Stimulated activated effector memory CD8-positive, alpha-beta T cell treated with anti-CD3 and anti-CD28 coated beads, Interleukin-12 subunit alpha, Interleukin-12 subunit beta, amount 100 ng/mL, for 72 hours (primary cell): ENCODE measurements at regions not wholly inside any gene's neighbourhood (a gene's known extent, or its start where the extent isn't known, plus 50 kb on each side); places are given as distances from the start of the nearest gene placed in this dataset.
"Not testable (repeated sequence)": the region's sequence is repeated elsewhere in the genome, so short reads cannot be mapped to it uniquely, and the experiment has no call there.

ENCODE experiments used
- ATAC-seq: fragments of 150-1000 bp; cut with Tn5 transposase; 2 replicates; pipeline ENCODE4 v1.10.0; 2021
- DNase-seq, 2 donors: peaks; one replicate each; pipeline ENCODE4 v3.0.0; 2021 to 2022; ENCODE audit warnings: low spot score in 2 of 2
- H3K27ac Mint-ChIP-seq: one replicate; pipeline ENCODE4 v1.8.0; 2022; ENCODE audit warnings: mild to moderate bottlenecking, mixed read lengths
- H3K36me3 Mint-ChIP-seq: one replicate; pipeline ENCODE4 v1.8.0; 2022; ENCODE audit warnings: mild to moderate bottlenecking, mixed read lengths
- H3K4me1 Mint-ChIP-seq: one replicate; pipeline ENCODE4 v1.8.0; 2022; ENCODE audit warnings: mixed read lengths
- H3K4me3 Mint-ChIP-seq: one replicate; pipeline ENCODE4 v1.8.0; 2022; ENCODE audit warnings: mild to moderate bottlenecking, mixed read lengths
- H3K9me3 Mint-ChIP-seq: one replicate; pipeline ENCODE4 v1.8.0; 2022; ENCODE audit warnings: mixed read lengths

DNA sequence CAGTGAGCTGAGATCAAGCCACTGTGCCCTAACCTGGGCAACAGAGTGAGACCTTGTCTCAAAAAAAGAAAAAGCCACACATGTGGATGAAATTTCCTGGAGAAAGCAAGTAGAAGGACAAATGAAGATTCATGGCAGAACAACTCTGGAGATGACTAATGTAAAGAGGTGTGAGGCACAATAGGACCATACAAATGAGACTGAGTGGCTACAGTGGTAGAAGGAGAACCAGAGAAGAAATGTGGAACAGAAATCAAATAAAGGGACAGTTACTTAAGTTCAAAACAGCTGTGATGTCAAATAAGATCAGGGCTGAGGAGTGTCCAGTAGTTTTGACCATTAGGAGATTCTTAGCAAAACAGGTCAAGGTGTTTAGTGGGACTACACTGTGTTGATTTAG, 130.9 kb upstream of the CDK6 start:
- peaks cover 9% of the 10 kb centered on the region for H3K4me1 Mint-ChIP-seq
- H3K9me3 Mint-ChIP-seq: no peaks in the 10 kb centered on the region
- H3K4me3 Mint-ChIP-seq: no peak overlapping the region
- H3K36me3 Mint-ChIP-seq: no peaks in the 10 kb centered on the region
- DNase-seq: no peak
- ATAC-seq: peak; percentile 39
- no peak overlapping the region for H3K27ac Mint-ChIP-seq

DNA sequence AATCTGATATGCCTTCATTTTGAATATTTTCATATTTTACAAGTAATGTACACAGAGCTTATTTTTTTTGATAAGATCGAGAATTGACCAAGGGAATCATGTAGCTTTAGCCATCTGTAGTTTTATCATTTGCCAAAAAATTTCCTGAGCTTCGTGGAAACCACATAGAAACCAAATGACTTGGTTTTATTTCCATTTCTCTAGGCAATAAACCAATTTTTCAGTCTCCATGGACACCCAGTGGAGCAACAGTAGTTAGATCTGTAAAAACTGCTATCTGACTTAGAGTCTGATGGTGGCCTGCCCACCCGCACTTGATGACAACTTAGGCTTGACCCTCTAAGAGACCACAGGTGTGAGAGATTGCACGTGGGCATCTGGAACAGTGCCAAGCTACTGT, 127.8 kb upstream of the CDK6 start:
- ATAC-seq: no peak

DNA sequence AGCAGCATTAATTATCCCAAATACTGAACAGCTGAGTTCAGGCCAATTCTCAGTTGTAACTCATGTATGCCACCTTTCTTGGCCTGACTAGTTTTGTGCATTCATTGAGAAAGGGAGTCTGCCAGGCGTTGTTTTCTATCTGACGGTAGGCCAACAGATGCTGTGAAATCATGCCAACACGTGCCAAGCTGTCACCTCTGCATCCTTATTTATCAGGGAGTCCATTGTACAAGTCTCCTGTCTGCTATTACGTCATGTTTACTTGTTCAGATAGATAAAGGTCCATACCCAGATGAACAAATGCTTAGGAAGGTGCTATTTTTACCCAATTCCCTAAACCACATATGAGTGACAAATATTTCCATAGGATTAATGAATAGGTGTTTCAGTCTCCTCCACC, 127.2 kb upstream of the CDK6 start:
- H3K36me3 Mint-ChIP-seq: no peaks in the 10 kb centered on the region
- DNase-seq (no peak), ATAC-seq (no peak)
- no peak overlapping the region for H3K4me3 Mint-ChIP-seq
- no peaks in the 10 kb centered on the region for H3K9me3 Mint-ChIP-seq
- H3K27ac Mint-ChIP-seq: no peak overlapping the region
- H3K4me1 Mint-ChIP-seq: peaks cover 2% of the 10 kb centered on the region

More for the DNA sequence above, 127.8 kb upstream of the CDK6 start:
- no peak overlapping the region for H3K4me3 Mint-ChIP-seq
- no peaks in the 10 kb centered on the region for H3K36me3 Mint-ChIP-seq
- H3K27ac Mint-ChIP-seq: no peak overlapping the region
- no peak for DNase-seq
- H3K9me3 Mint-ChIP-seq: no peaks in the 10 kb centered on the region
- H3K4me1 Mint-ChIP-seq: peaks cover 8% of the 10 kb centered on the region

DNA sequence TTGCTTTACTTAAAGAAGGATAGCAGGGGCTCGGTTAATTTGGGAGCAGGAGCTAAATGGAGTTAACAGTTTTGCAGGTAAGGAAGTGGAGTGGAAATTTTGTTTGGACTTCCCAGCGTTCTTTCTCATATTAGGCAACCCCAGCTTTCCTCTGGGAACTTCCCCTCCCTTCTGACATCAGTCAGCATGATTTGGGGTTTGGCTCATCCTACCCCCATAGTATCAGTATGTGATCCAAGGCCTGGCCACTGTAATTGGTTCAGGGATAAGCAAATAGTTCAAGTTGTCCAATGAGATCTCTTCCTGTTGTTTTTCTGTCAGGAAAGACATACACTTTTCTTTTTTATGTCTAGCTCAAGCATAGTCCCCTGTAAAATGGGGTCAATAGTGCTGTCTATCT, 125.6 kb upstream of the CDK6 start:
- no peak overlapping the region for H3K27ac Mint-ChIP-seq

DNA sequence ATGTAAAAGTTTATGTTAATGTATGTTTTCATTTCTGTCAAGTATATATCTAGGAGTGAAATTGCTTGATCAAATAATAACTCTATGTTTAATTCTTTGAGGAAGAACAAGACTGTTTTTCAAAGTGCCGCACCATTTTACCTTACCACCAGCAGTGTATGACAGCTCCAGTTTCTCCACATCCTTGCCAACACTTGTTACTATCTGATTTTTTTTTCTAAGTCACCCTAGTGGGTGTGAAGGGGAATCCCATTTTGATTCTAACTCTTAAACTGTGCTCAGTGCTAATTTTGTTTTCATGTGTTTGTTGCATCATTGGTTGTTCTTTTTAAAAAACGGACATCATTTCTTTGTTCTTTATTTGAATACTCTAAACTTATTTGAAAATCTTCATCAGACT, 120.2 kb upstream of the CDK6 start:
- no peak overlapping the region for H3K4me3 Mint-ChIP-seq
- ATAC-seq (no peak), DNase-seq (no peak)
- H3K9me3 Mint-ChIP-seq: peaks cover 11% of the 10 kb centered on the region
- peak overlapping the region; percentile 41 for H3K27ac Mint-ChIP-seq
- H3K4me1 Mint-ChIP-seq: peaks cover 32% of the 10 kb centered on the region
- H3K36me3 Mint-ChIP-seq: no peaks in the 10 kb centered on the region

More for the DNA sequence above, 125.6 kb upstream of the CDK6 start:
- DNase-seq (no peak), ATAC-seq (no peak)
- Mint-ChIP-seq H3K4me1 (peaks cover 15% of the 10 kb centered on the region), H3K4me3 (no peak overlapping the region), H3K36me3 (no peaks in the 10 kb centered on the region), H3K9me3 (peaks cover 6% of the 10 kb centered on the region)

DNA sequence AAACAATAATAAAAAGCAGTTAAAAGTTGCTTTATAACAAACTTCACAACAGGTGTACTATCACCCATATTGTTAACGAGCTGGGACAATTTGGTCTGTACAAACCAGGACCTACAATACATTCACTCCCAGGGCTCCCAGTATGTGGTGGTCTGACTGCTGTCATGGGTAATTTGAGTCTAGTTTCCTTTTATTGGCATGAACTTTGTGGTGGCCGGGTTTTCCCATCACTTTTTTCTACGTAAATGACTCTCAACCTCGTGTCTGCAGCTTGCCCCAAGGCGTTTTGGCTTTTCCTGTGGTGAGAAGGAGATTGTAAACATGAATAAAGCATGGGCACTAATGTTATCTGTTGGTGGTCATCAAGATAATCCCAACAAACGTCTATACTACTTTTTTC, 118.7 kb upstream of the CDK6 start:
- DNase-seq: peak; percentile 5 to 60
- Mint-ChIP-seq H3K9me3 (peaks cover 11% of the 10 kb centered on the region), H3K4me1 (peaks cover 32% of the 10 kb centered on the region), H3K4me3 (no peak overlapping the region), H3K36me3 (no peaks in the 10 kb centered on the region), H3K27ac (peak overlapping the region; percentile 45)
- ATAC-seq: peak; percentile 92

DNA sequence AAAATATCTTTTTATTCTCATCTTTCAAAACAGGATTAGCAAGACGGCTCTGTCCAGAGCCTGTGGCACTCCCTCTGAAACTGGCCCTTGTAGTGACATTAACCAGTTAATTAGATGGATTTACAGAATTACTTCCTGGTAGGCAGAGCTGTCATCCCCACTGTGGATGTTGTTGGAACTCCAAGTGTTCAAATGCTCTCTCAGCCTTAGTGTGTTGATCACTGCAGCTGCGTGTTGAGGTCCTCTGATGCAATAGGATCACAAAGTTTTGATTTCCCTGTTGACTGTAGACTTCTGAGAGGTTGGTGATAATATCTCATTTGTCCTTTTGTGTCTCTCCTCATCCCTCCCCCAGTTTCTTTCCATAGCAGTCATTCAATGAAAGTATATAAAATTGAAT, 117.3 kb upstream of the CDK6 start:
- H3K4me1 Mint-ChIP-seq: peaks cover 32% of the 10 kb centered on the region
- H3K9me3 Mint-ChIP-seq: peaks cover 11% of the 10 kb centered on the region
- no peak overlapping the region for H3K4me3 Mint-ChIP-seq
- H3K27ac Mint-ChIP-seq: no peak overlapping the region
- no peaks in the 10 kb centered on the region for H3K36me3 Mint-ChIP-seq
- ATAC-seq: peak; percentile 57
- no peak for DNase-seq

DNA sequence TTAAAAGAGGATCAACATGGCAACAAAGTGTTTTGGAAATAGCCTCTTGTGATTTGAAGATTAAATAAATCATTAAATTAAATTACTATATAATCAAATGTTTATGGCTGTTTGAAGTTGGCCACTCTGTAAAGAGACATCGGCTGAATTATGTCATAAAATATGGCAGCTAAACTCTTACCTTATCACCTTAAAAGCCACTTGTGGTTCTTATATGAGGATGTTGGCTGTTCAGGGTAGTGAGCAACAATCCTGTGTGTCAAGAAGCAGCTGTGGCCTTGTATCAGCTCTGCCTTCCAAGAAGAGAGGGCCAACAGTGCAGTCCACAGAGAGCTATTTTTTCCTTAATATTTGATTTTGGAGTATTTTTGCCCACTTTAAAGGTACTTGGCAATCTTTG, 113.4 kb upstream of the CDK6 start:
- H3K9me3 Mint-ChIP-seq: no peaks in the 10 kb centered on the region

DNA sequence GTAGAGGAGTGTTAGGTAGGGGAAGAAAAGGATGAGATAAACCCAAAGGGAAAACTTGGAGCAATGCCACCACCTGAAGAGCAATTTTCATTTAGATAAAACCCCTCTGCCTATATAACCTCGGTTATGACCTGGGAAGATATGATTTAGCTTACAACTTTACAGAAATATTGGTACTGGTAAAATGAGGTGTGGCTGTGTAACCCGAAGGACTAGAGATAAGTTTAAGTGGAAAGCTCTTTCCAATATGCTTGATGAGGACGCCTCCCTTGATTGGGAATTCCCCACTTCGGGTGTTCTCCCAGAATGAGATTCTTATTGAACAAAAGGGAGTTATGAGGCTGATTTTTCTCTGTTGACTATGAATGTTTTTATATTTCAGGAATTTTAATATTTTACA, 109.5 kb upstream of the CDK6 start:
- Mint-ChIP-seq H3K9me3 (peaks cover 12% of the 10 kb centered on the region), H3K27ac (no peak overlapping the region), H3K4me1 (peaks cover 8% of the 10 kb centered on the region), H3K36me3 (no peaks in the 10 kb centered on the region), H3K4me3 (no peak overlapping the region)
- ATAC-seq (no peak), DNase-seq (no peak)

More for the DNA sequence above, 113.4 kb upstream of the CDK6 start:
- no peak for DNase-seq
- Mint-ChIP-seq H3K4me3 (no peak overlapping the region), H3K4me1 (peaks cover 6% of the 10 kb centered on the region), H3K36me3 (no peaks in the 10 kb centered on the region), H3K27ac (no peak overlapping the region)
- no peak for ATAC-seq

DNA sequence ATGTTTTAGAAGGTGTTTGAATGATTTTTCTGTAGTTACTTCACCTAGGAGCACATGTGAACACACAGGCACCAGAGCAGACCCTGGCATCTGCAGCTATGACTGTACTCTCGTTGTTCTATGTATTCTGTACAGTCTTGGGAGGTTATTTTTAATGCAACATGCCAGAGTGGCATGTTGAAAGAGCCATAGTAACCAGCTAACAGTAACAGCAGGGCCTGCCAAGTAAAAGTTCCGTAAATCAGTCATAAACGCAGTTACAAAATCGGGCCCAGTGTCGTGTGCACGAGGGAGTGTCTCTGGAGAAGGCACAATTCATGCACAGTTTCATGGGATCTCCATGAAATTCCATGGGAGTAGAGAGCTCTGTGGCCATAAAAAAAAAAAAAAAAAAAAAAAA, 108.3 kb upstream of the CDK6 start:
- DNase-seq: no peak
- no peak overlapping the region for H3K27ac Mint-ChIP-seq
- peaks cover 21% of the 10 kb centered on the region for H3K9me3 Mint-ChIP-seq
- H3K4me3 Mint-ChIP-seq: no peak overlapping the region
- peaks cover 8% of the 10 kb centered on the region for H3K4me1 Mint-ChIP-seq
- no peak for ATAC-seq
- no peaks in the 10 kb centered on the region for H3K36me3 Mint-ChIP-seq

DNA sequence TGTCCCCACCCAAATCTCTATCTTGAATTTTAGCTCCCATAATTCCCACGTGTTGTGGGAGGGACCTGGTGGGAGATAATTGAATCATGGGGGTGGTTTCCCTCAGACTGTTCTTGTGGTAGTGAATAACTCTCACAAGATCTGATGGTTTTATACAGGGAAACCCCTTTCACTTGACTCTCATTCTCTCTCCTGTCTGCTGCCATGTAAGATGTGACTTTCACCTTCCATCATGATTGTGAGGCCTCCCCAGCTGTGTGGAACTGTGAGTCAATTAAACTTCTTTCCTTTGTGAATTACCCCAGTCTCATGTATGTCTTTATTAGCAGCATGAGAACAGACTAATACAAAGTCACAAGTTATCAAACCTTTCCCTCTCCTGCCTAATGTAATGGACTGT, 106.3 kb upstream of the CDK6 start:
- not testable (repeated sequence) for H3K4me1 Mint-ChIP-seq, H3K27ac Mint-ChIP-seq, H3K36me3 Mint-ChIP-seq, H3K4me3 Mint-ChIP-seq, DNase-seq
- peaks cover 25% of the 10 kb centered on the region for H3K9me3 Mint-ChIP-seq
- peak; percentile 57 for ATAC-seq

DNA sequence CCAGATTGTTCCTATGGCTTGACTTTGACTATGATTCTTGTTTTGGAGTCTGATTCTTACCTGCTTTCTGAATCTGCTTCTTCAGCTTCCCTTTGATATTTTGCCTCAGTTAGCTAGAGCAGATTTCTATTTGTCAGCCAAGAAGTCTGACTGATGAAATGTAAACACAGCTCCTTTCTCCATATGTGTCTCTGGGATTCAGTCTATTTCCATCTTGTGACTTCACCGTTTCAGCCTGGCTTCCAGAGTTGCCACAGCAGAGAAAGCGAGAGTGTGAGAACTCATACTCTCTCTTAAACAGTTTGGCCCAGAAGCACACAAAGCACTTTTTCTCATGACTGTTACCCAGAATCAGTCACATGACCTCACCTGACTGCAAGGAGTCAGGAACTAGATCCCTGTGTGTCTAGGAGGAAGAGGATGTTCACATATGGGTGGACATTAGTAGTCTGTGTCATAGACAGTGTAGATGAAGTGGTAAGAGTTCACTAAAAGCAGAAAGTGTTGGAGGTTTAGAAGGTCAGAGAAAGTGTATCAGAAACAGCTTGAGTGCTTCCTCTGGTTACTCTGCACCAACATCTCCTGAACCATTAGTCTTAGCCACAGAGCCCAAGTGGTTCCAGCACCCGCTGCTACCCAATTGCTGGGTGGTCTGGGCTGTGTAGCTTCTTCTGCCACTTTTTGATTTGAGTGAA, 103.4 kb upstream of the CDK6 start:
- DNase-seq (no peak), ATAC-seq (no peak)
- no peaks in the 10 kb centered on the region for H3K36me3 Mint-ChIP-seq
- H3K4me3 Mint-ChIP-seq: no peak overlapping the region
- H3K4me1 Mint-ChIP-seq: peaks cover 8% of the 10 kb centered on the region
- no peak overlapping the region for H3K27ac Mint-ChIP-seq
- peaks cover 25% of the 10 kb centered on the region for H3K9me3 Mint-ChIP-seq

DNA sequence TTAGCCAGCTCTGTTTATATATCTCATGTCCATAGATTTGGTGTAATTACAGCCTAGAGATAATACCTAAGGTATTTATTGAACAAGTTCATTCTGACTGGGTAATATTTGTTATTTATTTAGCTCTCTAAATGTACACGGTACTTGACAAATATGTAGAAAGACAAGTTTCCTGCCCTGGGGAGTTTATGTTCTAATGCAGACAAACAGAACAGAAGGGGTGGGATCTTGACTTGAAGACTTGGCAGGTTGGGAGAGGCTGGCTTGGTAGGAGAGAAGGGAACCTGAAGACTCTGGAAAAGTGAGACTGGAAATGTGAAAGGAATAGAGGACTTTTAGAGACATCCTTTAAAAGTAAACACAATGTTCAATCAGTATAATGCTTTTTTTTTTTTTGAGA, 97.7 kb upstream of the CDK6 start:
- no peaks in the 10 kb centered on the region for H3K36me3 Mint-ChIP-seq
- ATAC-seq (no peak), DNase-seq (no peak)
- H3K4me1 Mint-ChIP-seq: no peaks in the 10 kb centered on the region
- no peak overlapping the region for H3K27ac Mint-ChIP-seq
- H3K4me3 Mint-ChIP-seq: no peak overlapping the region
- peaks cover 12% of the 10 kb centered on the region for H3K9me3 Mint-ChIP-seq

DNA sequence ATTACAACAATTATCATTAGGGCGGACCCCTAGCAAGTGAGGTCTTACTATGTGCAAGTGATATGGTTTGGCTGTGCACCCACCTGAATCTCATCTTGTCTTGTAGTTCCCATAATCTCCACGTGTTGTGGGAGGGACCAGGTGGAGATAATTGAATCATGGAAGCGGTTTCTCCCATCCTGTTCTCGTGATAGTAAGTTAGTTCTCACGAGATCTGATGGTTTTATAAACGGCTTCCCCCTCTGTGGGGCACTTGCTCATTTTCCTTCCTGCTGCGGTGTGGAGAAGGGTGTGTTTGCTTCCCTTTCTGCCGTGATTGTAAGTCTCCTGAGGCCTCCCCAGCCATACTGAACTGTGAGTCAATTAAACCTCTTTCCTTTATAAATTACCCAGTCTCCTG, 96.1 kb upstream of the CDK6 start:
- no peak for DNase-seq
- Mint-ChIP-seq H3K9me3 (peaks cover 12% of the 10 kb centered on the region), H3K4me1 (no peaks in the 10 kb centered on the region), H3K27ac (no peak overlapping the region), H3K36me3 (no peaks in the 10 kb centered on the region), H3K4me3 (no peak overlapping the region)
- ATAC-seq: no peak

DNA sequence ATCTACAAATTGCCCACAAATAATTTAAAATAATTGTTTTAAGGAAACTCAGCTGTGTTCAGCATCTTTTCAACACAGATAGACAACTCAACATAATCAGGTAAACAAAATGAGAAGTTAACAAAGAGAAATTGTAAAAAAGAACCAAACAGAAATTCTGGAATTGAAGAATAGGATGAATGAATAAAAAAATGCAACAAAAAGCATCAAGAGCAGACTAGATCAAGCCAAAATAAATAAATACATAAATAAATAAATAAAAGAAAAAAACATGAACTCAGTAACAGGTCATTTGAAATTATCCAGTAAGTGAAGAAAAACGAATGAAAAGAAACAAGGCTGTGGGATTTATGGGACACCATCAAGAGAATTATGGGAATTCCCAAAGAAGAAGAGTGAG, 94.0 kb upstream of the CDK6 start:
- Mint-ChIP-seq H3K4me3 (no peak overlapping the region), H3K36me3 (no peaks in the 10 kb centered on the region), H3K9me3 (peaks cover 12% of the 10 kb centered on the region), H3K27ac (no peak overlapping the region), H3K4me1 (no peaks in the 10 kb centered on the region)
- no peak for ATAC-seq
- no peak for DNase-seq

DNA sequence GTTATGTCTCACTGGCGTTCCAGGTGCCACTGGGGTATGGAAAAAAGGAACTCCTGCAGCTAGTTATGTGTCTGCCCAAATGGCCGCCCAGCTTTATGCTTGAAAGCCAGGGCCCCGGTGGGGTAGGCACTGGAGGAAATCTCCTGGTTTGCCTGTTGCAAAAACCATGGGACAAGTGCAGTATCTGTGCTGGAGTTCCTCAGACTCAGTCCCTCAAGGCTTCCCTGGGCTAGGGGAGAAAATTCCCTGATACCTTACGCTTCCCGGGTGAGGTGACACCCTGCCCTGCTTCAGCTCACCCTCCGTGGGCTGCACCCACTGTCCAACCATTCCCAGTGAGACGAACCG, 90.3 kb upstream of the CDK6 start:
- H3K9me3 Mint-ChIP-seq: peaks cover 11% of the 10 kb centered on the region
- H3K4me1 Mint-ChIP-seq: no peaks in the 10 kb centered on the region
- no peak overlapping the region for H3K4me3 Mint-ChIP-seq
- H3K36me3 Mint-ChIP-seq: no peaks in the 10 kb centered on the region
- no peak overlapping the region for H3K27ac Mint-ChIP-seq
- ATAC-seq (no peak), DNase-seq (no peak)
